Mucosa of descending colon (tissue), 3 donors: ENCODE measurements at regions not wholly inside any gene's neighbourhood (a gene's known extent, or its start where the extent isn't known, plus 50 kb on each side); places are given as distances from the start of the nearest gene placed in this dataset.

Experiments used
- ATAC-seq: fragments of 200-7000 bp; cut with Tn5 transposase; one replicate; pipeline ENCODE4 v1.9.1; 2020; ENCODE audit warnings: mild to moderate bottlenecking, moderate library complexity
- DNase-seq, 3 donors: peaks; one replicate each; pipeline ENCODE4 v3.0.0-alpha.2; 2020
- H3K36me3 ChIP-seq: fragments of 200-600 bp; one replicate; pipeline ENCODE4 v1.8.0; 2021; ENCODE audit warnings: low read depth, mild to moderate bottlenecking
- H3K4me1 ChIP-seq: fragments of 200-600 bp; one replicate; pipeline ENCODE4 v1.8.0; 2021; ENCODE audit warnings: low read depth, mild to moderate bottlenecking
- H3K4me3 ChIP-seq: fragments of 200-600 bp; one replicate; pipeline ENCODE4 v1.8.0; 2021; ENCODE audit warnings: mild to moderate bottlenecking
- H3K9me3 ChIP-seq: fragments of 200-600 bp; one replicate; pipeline ENCODE4 v1.8.0; 2021; ENCODE audit warnings: mild to moderate bottlenecking
- CTCF ChIP-seq: fragments of 200-600 bp; IDR thresholded peaks from one replicate; pipeline ENCODE4 v1.8.0; 2022; ENCODE audit warnings: antibody characterized with exemption, mild to moderate bottlenecking
- intact Hi-C, 2 donors: fragments of 100-400 bp; cut with DNase I in 1 of 2; cut with micrococcal nuclease in 1 of 2; formaldehyde crosslinking; loops; one replicate each; pipeline versions ENCODE4 v1.11.0 to v1.11.1; 2022; cut with DNase I, micrococcal nuclease
- donor health status: DM: no; HTN: no; CAD: no; lungs with moderate emphysema.
- donor health status: DM: no; HTN: no; CAD: no.
- donor health status: DM: no; HTN: yes; CAD: no.

DNA sequence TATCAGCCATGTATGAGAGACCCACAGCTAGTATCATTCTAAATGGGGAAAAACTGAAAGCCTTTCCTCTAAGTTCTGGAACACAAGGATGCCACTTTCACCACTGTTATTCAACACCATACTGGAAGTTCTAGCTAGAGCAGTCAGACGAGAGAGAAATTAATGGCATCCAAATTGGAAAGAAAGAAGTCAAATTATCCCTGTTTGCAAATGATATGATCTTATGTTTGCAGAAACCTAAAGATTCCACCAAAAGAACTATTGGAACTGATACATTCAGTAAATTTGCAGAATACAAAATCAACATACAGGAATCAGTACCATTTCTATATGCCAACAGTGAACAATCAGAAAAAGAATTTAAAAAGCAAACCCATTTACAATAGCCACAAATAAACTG is 226.0 kb downstream of the TRPC6 start:
- no peak for ATAC-seq
- no peaks in the 10 kb centered on the region for H3K4me1 ChIP-seq
- no peak for TF ChIP-seq CTCF
- H3K4me3 ChIP-seq = no peak overlapping the region
- no peaks in the 10 kb centered on the region for H3K36me3 ChIP-seq
- intact Hi-C loops = no loop called here
- no peaks in the 10 kb centered on the region for H3K9me3 ChIP-seq
- no peak for DNase-seq

DNA sequence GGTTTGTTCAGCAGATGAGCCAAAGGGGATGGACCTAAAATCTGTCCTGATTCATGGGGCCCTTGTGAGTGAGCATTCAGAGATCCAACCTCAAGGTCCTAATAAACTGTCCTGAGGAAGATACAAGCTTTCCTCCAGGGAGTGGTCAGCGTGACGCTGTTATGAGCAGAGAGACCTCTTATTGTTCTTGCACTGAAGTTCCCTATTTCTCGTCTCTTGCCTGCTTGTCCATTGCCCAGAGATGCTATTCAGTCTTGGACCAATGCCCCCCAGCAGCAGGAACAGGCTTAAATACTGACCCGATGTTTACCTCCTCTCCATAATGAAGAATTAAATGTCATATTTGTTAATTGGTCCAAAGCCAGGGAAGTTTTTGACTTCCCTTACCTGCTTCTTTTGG is 225.2 kb upstream of the PGR start:
- H3K4me3 ChIP-seq = no peak overlapping the region
- H3K36me3 ChIP-seq = no peaks in the 10 kb centered on the region
- intact Hi-C loops = no loop called here
- no peak for TF ChIP-seq CTCF
- no peaks in the 10 kb centered on the region for H3K4me1 ChIP-seq
- H3K9me3 ChIP-seq = no peaks in the 10 kb centered on the region
- no peak for DNase-seq
- no peak for ATAC-seq

GRCh38 chr11:101348786-101349185 is 219.2 kb upstream of the PGR start:
- H3K4me3 ChIP-seq = no peak overlapping the region
- no peak for ATAC-seq
- TF ChIP-seq CTCF = no peak
- H3K9me3 ChIP-seq = no peaks in the 10 kb centered on the region
- no peaks in the 10 kb centered on the region for H3K4me1 ChIP-seq
- no peaks in the 10 kb centered on the region for H3K36me3 ChIP-seq
- intact Hi-C loops = no loop called here
- DNase-seq = no peak

DNA sequence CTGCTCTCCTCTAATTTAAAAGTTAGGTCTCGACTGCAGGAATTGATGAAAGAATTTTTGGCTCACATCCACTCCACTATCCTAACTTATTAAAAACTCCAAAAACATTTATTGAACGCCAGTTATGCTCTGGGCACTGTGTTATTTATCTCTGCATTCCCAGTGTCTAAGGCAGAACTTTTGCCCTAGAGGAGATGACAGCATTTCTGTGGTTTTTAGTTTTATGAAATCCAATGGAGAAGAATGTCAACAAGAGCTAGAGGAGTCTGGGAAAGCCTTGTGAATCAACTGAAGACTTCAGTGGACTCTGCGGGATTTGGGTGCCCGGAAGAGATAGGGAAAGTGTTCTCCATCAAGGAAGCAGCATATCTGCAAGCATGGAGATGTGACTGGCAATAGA is 217.0 kb upstream of the PGR start:
- DNase-seq (no peak), ATAC-seq (no peak)
- intact Hi-C loops = no loop called here
- Histone ChIP-seq H3K4me3 (no peak overlapping the region), H3K9me3 (no peaks in the 10 kb centered on the region), H3K4me1 (no peaks in the 10 kb centered on the region), H3K36me3 (no peaks in the 10 kb centered on the region)
- no peak for TF ChIP-seq CTCF

- DNase-seq (no peak), ATAC-seq (no peak)
- TF ChIP-seq CTCF = no peak
- Histone ChIP-seq H3K36me3 (no peaks in the 10 kb centered on the region), H3K4me1 (no peaks in the 10 kb centered on the region), H3K9me3 (no peaks in the 10 kb centered on the region), H3K4me3 (no peak overlapping the region)
- intact Hi-C loops = no loop called here
These were observed 216.3 kb upstream of the PGR start for GRCh38 chr11:101345891-101346290.

DNA sequence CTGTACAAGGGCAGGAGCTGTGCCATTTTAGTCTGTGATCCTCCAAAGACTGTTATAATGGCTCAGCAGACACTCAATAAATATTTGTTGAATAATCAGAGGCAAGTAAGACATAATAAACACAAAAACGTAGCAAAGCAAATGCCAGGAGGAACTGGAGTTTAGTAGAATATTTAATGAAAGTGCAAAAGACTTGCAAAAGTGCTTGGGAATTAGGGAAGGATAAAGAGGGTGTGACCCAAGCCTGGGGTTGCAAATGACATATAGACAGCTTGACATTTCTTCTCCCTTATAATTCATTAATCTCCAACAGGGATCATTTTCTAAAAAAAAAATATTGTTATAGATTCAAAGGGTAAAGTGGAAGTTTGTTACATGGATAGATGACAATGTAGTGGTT is 212.7 kb upstream of the PGR start:
- intact Hi-C loops = no loop called here
- DNase-seq = no peak
- Histone ChIP-seq H3K4me3 (no peak overlapping the region), H3K4me1 (no peaks in the 10 kb centered on the region), H3K36me3 (no peaks in the 10 kb centered on the region), H3K9me3 (no peaks in the 10 kb centered on the region)
- no peak for ATAC-seq
- no peak for TF ChIP-seq CTCF
